ENCODE measurements at regions not wholly inside any gene's neighbourhood (a gene's known extent, or its start where the extent isn't known, plus 50 kb on each side); places are given as distances from the start of the nearest gene placed in this dataset.
"Not testable (repeated sequence)": the region's sequence is repeated elsewhere in the genome, so short reads cannot be mapped to it uniquely, and the experiment has no call there.

DNA sequence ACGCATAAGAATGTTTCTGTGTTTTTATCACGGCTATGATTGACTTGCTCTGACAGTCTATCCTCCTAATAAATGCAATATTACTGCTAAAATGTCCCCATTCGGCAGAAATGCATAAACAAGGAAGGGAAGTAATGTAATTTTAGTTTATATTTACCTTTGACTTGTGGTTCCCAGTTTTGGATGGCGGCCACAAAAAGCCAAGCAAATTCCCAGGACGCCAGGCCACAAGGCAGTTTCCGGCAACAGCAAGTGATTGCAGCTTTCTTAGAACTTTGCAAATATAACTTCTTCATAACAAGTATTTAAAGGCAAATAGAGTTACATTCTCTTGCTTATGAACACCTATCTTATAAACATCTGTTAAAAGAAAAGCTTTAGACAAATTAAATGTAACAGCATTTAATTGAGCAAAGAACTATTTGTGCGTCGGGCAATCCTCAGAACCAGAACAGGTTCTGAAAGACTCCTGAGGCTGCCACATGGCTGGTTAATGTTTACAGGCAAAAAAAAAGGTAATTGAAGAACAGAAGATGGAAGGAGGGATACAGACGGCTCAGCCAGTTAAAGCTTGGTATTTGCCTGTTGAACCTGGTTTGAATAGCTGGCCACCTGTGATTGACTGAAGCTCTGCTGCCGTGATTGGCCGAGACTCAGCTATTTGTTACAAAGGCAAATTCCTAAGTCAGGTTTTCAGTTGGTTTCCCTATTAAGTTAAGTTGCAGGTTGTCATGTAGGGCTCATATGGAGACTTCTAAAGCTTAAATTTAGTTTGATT is 80.8 kb downstream of the C21orf91 start:
- Histone ChIP-seq H3K9me3 (no peaks in the 10 kb centered on the region), H3K27me3 (no peaks in the 10 kb centered on the region), H3K36me3 (no peaks in the 10 kb centered on the region), H3K4me3 (no peak overlapping the region)
- DNase-seq, result no peak

DNA sequence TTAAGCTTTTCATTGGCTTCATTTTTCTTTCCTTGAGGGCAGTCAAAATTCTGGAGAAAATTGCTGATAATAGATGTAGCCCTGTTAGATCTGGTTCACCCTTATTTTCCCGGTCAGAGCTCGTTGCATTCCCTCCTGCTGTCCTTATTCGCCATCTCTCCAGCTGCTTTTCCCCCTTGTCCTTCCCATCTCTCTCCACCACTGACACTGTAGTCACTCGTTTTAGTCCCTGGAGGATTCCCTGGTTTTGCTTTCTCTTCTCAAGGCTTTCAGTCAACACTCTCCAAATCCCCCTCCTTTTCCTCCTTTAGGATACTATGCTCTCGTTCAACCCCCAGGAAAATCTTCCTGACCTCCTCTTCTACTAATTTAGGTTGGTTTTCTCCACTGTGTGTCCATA is 83.1 kb downstream of the C21orf91 start:
- Histone ChIP-seq H3K9me3 (no peaks in the 10 kb centered on the region), H3K4me3 (no peak overlapping the region), H3K27me3 (no peaks in the 10 kb centered on the region), H3K36me3 (no peaks in the 10 kb centered on the region)
- no peak for DNase-seq

DNA sequence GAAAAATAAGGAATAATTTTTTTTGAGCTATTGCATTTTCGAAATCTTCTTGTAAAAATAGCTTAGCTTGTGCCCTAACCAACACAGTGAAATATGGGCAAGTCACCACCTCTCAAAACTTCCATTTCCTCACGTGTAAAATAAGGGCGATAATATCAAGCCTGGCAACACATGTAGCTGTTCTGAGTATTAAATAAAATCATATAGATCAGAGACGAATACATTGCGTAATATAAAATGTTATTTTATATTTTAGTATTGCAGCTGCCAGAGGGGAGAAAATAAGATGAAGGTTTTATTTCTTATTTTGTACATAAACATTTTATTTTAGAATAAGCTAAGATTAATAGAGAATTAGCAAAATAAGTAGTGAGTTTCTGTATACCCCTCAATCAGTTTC is 85.9 kb downstream of the C21orf91 start:
- Histone ChIP-seq H3K27me3 (no peaks in the 10 kb centered on the region), H3K36me3 (no peaks in the 10 kb centered on the region), H3K9me3 (no peaks in the 10 kb centered on the region), H3K4me3 (no peak overlapping the region)
- DNase-seq, result no peak

DNA sequence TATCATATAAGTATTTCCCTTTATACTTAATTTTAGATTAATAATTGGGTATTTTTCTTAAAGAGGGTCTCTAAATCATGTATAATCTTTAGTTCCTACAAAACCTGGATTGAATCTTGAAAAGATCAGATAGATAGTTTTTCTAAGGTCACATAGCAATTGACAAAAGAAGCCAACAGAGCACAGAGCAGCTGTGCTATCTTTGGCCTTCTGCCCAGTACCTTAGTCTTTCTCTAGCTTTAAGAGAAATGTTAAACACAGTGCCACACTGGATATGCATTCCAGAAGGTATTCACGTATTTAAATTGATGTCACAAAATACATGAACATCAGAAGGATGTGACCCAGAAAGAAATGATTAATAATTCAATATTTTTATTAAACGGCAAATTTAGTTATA is 86.8 kb downstream of the C21orf91 start:
- no peak for DNase-seq
- H3K4me3 ChIP-seq, result no peak overlapping the region
- no peaks in the 10 kb centered on the region for H3K36me3 ChIP-seq
- H3K9me3 ChIP-seq, result no peaks in the 10 kb centered on the region
- no peaks in the 10 kb centered on the region for H3K27me3 ChIP-seq

DNA sequence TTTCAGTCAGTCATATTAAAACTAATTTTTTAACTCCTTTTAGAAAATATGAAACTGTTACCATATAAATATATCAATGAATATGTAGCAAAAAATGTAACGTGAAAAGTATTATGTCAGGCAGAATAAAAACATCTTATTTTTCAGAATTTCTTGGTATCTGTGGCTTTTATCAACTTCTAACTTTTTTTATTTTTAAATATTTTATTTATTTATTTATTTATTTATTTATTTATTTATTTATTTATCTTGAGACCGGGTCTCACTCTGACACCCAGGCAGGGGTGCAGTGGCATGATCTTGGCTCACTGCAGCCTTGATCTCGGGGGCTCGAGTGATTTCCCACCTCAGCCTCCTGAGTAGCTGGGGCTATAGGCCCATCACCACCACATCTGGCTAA is 87.6 kb downstream of the C21orf91 start:
- no peaks in the 10 kb centered on the region for H3K36me3 ChIP-seq
- H3K4me3 ChIP-seq, result no peak overlapping the region
- no peaks in the 10 kb centered on the region for H3K27me3 ChIP-seq
- no peak for DNase-seq
- H3K9me3 ChIP-seq, result no peaks in the 10 kb centered on the region

DNA sequence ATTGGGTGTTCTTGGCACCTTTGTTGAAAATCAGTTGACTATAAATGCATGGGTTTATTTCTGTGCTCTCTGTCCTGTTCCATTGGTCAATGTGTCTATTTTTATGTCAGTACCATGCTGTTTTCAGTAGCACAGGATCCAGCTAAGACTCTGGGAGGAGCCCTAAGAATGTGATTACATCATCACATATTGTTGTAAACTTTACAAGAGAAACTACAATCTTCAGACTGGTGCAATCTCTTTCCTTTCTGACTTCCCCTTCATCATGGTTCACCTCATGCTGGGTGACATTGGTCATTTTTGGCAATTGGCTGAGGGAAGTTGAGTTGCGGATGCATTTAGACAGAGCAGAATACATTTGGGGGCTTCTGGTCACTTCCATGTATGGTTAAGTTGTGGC is 88.4 kb downstream of the C21orf91 start:
- H3K4me3 ChIP-seq, result no peak overlapping the region
- no peaks in the 10 kb centered on the region for H3K9me3 ChIP-seq
- no peaks in the 10 kb centered on the region for H3K27me3 ChIP-seq
- DNase-seq, result no peak
- H3K36me3 ChIP-seq, result no peaks in the 10 kb centered on the region

DNA sequence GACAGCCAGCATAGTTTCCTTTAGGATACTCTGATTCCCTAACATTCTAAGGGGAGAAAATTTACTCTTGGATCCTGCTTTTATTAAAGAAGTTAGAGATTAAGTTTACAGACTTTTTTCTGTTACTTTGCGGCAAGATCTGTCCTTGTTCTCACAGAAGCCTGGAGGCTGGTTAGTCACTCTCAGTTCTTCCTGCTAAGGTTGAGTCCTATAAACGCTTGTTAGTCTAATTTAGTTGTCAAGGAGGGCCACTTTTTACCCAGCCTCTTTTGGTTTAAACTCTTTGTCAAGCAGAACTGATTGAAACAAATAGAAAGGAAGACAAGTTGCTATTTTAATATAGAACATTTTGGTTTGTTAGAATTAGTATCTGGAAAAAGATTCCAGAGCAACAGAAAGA is 89.7 kb downstream of the C21orf91 start:
- DNase-seq, result no peak
- Histone ChIP-seq H3K36me3 (no peaks in the 10 kb centered on the region), H3K9me3 (no peaks in the 10 kb centered on the region), H3K4me3 (no peak overlapping the region), H3K27me3 (no peaks in the 10 kb centered on the region)

DNA sequence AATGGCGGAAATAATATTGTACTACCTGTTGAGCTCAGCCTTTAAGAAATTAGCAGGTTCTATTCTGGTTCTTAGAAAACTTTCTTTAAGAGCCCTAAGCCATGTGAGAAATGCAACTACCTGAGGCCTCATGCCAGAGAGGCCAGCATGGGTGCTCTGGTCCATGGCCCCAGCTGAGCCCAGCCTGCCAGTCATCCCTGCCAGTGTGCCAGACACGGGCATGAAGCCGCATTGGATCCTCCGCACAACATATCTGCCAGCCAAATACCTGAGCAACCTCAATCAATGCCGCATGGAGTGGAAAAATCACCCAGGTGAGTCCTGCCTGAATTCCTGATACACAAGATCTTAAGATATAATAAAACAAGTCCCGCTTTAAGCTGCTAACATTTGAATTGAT is 91.8 kb downstream of the C21orf91 start:
- Histone ChIP-seq H3K9me3 (no peaks in the 10 kb centered on the region), H3K4me3 (no peak overlapping the region), H3K27me3 (no peaks in the 10 kb centered on the region), H3K36me3 (no peaks in the 10 kb centered on the region)
- no peak for DNase-seq

DNA sequence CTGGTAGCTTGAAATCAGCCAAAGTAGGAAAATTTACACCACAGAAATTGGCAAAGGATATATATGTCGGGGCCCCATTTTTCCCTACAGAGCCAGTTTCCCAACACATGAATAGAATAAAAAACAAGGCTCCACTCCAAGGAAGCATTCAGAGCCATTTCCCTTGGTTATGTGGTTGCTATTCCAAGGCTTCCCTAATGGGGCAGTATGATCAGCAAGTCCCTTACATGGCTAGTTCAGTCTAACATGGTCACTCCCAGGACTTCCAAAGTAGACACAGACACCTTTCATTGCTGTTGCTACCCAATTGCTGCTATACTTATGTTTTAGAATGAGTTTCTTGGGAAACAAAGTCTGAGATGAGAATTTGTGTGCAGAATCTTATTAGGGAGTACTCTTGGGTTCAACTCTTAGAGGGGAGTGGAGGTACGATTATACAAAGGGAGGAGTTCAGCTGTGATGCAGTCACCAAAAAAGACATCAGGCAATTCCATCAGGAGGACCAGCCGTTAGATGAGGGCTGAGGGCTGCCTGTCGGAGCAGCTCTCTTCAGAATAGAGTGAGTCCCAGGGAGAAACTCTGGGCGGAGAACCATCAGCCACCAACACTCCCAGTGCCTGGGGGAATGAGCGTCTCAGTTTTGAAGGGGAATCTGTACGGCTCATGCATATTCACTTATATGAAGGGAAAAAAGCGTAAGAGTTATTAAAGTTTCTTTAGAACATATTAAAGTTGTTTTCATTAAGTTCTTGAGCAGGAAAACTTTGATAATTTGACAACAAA is 92.9 kb downstream of the C21orf91 start:
- Histone ChIP-seq H3K27me3 (no peaks in the 10 kb centered on the region), H3K36me3 (no peaks in the 10 kb centered on the region), H3K4me3 (no peak overlapping the region), H3K9me3 (no peaks in the 10 kb centered on the region)
- no peak for DNase-seq

DNA sequence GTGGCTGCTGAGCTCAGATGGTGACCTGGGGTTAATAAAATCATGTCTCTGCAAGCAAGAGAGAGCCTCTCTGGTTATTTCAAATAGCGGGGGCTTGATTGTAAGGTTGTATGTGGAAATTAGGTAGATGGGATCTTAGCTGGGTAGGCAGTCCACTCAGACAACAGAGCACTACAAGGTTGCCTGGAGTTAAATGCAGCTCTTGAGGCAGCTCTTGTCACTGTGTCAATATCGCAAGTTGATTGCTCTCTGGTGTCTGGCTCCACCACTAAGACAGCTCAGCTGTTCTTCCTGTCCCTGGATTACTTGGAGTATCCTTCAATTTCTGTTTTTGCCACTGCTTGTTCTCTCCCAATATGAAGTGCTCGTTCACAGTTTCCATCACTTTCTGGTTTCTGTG is 93.8 kb downstream of the C21orf91 start:
- Histone ChIP-seq H3K36me3 (no peaks in the 10 kb centered on the region), H3K27me3 (no peaks in the 10 kb centered on the region), H3K4me3 (no peak overlapping the region), H3K9me3 (no peaks in the 10 kb centered on the region)
- DNase-seq, result no peak

DNA sequence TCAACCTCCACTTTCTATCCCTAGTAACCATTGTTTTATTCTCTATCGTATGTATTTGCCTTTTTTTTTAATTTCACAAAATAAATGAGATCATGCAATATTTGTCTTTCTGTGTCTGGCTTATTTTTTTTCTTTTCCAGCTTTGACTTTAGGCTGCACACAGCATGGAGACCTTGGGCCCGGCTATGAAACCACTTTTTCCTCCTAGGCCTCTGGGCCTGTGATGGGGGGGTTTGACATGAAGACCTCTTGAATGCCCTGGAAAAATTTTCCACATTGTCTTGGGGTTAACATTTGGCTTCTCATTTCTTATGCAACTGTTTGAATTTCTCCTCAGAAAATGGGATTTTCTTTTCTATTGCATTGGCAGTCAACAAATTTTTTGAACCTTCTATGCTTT is 100.2 kb upstream of the BTG3 start:
- no peaks in the 10 kb centered on the region for H3K36me3 ChIP-seq
- no peak overlapping the region for H3K4me3 ChIP-seq
- H3K9me3 ChIP-seq, result no peaks in the 10 kb centered on the region
- no peaks in the 10 kb centered on the region for H3K27me3 ChIP-seq
- no peak for DNase-seq

DNA sequence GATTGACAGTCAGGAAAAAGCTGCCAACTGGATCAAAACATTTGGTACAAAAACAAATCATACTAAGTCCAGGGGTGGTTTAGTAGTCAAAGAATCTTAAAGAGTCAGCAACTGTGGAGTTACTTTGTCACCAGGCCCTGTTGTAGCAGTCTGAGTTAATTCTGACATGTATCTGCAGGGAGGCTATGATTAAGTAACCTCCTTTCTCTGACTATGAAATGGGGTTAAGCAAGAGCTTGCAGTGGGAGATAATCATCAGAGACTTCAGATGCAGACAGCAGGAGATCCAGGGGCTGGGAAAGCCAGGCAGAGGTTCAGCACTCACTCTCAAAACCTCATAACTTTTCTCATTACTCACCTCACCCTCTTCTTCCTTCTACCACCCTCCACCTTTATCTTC is 99.2 kb upstream of the BTG3 start:
- Histone ChIP-seq H3K36me3 (no peaks in the 10 kb centered on the region), H3K27me3 (no peaks in the 10 kb centered on the region), H3K9me3 (no peaks in the 10 kb centered on the region), H3K4me3 (no peak overlapping the region)
- no peak for DNase-seq

DNA sequence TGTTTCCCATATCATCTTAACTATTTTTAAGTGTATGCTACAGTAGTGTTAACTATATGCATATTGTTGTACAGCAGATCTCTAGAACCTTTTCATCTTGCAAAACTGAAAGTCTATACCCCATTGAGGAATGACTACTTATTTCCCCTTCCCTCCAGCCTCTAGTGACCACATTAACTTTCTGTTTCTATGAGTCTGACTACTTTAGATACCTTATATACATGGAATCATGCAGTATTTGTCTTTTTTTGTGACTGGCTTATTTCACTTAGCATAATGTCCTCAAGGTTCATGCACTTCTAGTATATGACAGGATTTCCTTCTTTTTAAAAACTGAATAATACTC is 96.5 kb upstream of the BTG3 start:
- Histone ChIP-seq H3K36me3 (no peaks in the 10 kb centered on the region), H3K27me3 (no peaks in the 10 kb centered on the region), H3K4me3 (no peak overlapping the region), H3K9me3 (0 out of 2 replicates have a peak, but pooled peaks cover 2% of the 10 kb centered on the region)
- DNase-seq, result no peak

DNA sequence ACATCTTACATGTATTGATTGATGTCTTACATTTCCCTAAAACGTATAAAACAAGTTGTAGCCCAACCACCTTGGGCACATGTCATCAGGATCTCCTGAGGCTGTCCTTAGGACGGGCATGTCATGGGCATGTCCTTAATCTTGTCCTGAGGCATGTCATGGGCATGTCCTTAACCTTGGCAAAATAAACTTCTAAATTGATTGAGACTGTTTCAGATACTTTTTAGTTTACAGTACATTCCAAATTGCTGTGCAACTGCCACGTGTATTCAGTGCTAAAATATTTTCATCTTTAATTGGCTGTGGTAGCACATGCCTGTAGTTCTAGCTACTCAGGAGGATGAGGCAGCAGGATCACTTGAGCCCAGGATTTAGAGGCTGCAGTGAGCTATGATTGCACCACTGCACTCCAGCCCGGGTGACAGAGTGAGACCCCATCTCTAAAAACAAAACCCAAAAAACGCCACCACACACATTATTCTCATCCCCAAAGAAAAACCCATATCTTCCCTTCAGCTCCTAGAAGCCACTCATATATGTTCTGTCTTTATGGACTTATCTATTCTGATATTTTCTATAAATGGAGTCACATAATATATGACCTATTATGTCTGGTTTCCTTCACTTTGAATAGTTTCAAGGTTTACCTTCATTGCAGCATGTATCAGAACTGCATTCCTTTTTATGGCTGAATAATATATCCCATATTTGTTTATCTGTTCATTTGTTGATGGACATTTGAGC is 96.0 kb upstream of the BTG3 start:
- 0 out of 2 replicates have a peak, but pooled peaks cover 2% of the 10 kb centered on the region for H3K9me3 ChIP-seq
- H3K36me3 ChIP-seq, result no peaks in the 10 kb centered on the region
- H3K27me3 ChIP-seq, result no peaks in the 10 kb centered on the region
- H3K4me3 ChIP-seq, result no peak overlapping the region
- no peak for DNase-seq

DNA sequence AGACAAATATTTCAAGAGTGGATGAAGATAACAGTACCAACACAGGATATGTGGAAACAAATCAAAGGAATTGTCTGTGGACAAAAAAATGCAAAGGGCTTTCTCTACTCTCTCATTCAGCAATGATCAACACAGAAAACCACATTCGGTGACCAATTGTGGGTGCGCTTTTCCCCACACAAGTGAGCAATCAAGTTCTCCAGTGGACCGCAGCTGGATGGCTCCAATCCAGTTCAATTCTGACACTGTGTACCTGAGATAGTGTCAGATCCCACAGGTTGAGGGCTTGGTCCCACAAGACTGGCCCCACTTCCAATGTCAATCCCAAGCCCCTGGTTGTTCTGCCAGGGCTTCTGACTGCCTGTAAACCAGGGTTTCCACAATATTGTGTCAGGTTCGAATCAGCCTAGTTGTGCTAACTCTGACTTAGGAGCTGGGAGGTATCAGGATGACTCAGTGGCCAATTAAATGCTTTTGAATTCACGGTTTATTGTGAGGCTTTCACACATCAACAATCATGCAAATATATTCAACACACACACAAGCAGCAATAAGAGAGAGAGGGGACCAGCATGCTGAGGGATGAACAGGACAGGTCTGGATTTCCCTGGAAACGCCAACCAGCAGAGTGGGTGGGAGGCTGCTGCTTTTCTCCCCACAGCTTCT is 87.0 kb upstream of the BTG3 start:
- Histone ChIP-seq H3K9me3 (no peaks in the 10 kb centered on the region; the same call in 1 of the 2 replicates), H3K4me3 (no peak overlapping the region), H3K27me3 (no peaks in the 10 kb centered on the region), H3K36me3 (no peaks in the 10 kb centered on the region)
- DNase-seq, result no peak

DNA sequence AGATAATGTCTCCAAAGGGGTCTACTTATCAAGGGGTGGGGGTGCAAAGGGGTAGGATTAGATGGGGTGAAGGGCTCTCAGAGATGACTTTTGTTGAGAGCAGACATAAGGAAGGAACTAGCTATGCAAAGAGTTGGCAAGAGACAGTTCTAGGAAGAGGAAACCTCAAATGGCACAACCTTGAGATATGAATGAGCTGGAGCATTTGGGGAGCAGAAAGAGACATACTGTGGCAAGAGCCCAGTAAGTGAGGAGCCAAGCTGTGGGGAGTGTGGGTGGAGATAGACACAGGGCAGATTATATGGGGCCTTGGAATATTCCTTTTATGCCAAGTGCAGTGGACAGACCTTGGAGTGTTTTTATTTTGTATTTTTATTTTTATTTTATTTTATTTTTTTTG is 84.8 kb upstream of the BTG3 start:
- Histone ChIP-seq H3K4me3 (no peak overlapping the region), H3K36me3 (no peaks in the 10 kb centered on the region), H3K27me3 (no peaks in the 10 kb centered on the region), H3K9me3 (no peaks in the 10 kb centered on the region; the same call in 1 of the 2 replicates)
- no peak for DNase-seq

DNA sequence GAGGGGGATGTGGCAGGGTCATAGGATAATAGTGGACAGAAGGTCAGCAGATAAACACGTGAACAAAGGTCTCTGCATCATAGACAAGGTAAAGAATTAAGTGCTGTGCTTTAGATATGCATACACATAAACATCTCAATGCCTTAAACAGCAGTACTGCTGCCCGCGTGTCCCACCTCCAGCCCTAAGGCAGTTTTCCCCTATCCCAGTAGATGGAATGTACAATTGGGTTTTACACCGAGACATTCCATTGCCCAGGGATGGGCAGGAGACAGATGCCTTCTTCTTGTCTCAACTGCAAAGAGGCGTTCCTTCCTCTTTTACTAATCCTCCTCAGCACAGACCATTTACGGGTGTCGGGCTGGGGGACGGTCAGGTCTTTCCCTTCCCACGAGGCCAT is 81.7 kb upstream of the BTG3 start:
- H3K27me3 ChIP-seq, H3K9me3 ChIP-seq, H3K4me3 ChIP-seq, DNase-seq, H3K36me3 ChIP-seq: not testable (repeated sequence)

Measured in MG63 (cell line).